Endodermal cell (in vitro differentiated cells): ENCODE measurements at regions not wholly inside any gene's neighbourhood (a gene's known extent, or its start where the extent isn't known, plus 50 kb on each side); places are given as distances from the start of the nearest gene placed in this dataset.

ENCODE experiments used
- DNase-seq: peaks from one replicate; pipeline ENCODE4 v3.0.0-alpha.2; 2017
- H3K27ac ChIP-seq: 2 replicates; pipeline ENCODE4 v1.5.1; 2013; ENCODE audit warnings: mild to moderate bottlenecking, low read depth, low read length, moderate library complexity
- H3K27me3 ChIP-seq: 2 replicates; pipeline ENCODE4 v1.6.1; 2013; ENCODE audit warnings: mild to moderate bottlenecking, low read length, moderate library complexity; ENCODE audit not compliant: insufficient read depth, control insufficient read depth, poor library complexity, severe bottlenecking
- H3K36me3 ChIP-seq: 2 replicates; pipeline ENCODE4 v1.7.0; 2013; ENCODE audit warnings: mild to moderate bottlenecking, low read length, moderate library complexity; ENCODE audit not compliant: control insufficient read depth, insufficient read depth
- H3K4me1 ChIP-seq: one replicate; pipeline ENCODE4 v1.7.0; 2013; ENCODE audit warnings: low read length; ENCODE audit not compliant: control insufficient read depth, insufficient read depth
- H3K4me3 ChIP-seq: 2 replicates; pipeline ENCODE4 v1.5.1; 2013; ENCODE audit warnings: mild to moderate bottlenecking, low read length, moderate library complexity
- H3K9ac ChIP-seq: 2 replicates; pipeline ENCODE4 v1.6.1; 2013; ENCODE audit warnings: mild to moderate bottlenecking, low read length, moderate library complexity; ENCODE audit not compliant: poor library complexity, severe bottlenecking; ENCODE audit errors: extremely low read depth
- H3K9me3 ChIP-seq: 2 replicates; pipeline ENCODE4 v1.6.1; 2013; ENCODE audit warnings: mild to moderate bottlenecking, low read length, moderate library complexity; ENCODE audit not compliant: control insufficient read depth
- H3K27ac Mint-ChIP-seq: 2 replicates; pipeline ENCODE4 v1.8.0; 2020; ENCODE audit warnings: mixed read lengths
- H3K27me3 Mint-ChIP-seq: 2 replicates; pipeline ENCODE4 v1.8.0; 2021; ENCODE audit warnings: mild to moderate bottlenecking, mixed read lengths; ENCODE audit not compliant: insufficient read depth
- H3K36me3 Mint-ChIP-seq: 2 replicates; pipeline ENCODE4 v1.8.0; 2020; ENCODE audit warnings: low read depth, mixed read lengths
- H3K4me1 Mint-ChIP-seq: 2 replicates; pipeline ENCODE4 v1.8.0; 2020; ENCODE audit warnings: mixed read lengths
- H3K4me3 Mint-ChIP-seq: 2 replicates; pipeline ENCODE4 v1.8.0; 2020; ENCODE audit warnings: mild to moderate bottlenecking, moderate library complexity, mixed read lengths
- H3K9me3 Mint-ChIP-seq: 2 replicates; pipeline ENCODE4 v1.8.0; 2020; ENCODE audit warnings: mild to moderate bottlenecking, mixed read lengths
- WGBS, 2 experiments: methylation state at CpG; one replicate each; pipeline versions ENCODE4 v1.1.5 to v1.1.7; 2013; ENCODE audit warnings: missing lambda C conversion rate in 2 of 2, mixed read lengths in 1 of 2; ENCODE audit not compliant: insufficient coverage in 1 of 2, insufficient read length in 1 of 2; 5-methylcytosine and 5-hydroxymethylcytosine counted together
- TF ChIP-seq, protein P1 (sequence below): fragments of 200-600 bp; sonication (generic); conservative IDR thresholded peaks from 2 replicates; pipeline ENCODE4 v1.5.0; 2021; ENCODE audit warnings: antibody characterized with exemption, mild to moderate bottlenecking

GRCh38 chr10:36089790-36090440 is 447.8 kb upstream of the FZD8 start:
- Histone ChIP-seq H3K9ac (no peak overlapping the region), H3K4me1 (no peaks in the 10 kb centered on the region), H3K4me3 (no peak overlapping the region), H3K27me3 (no peaks in the 10 kb centered on the region), H3K27ac (no peak overlapping the region), H3K36me3 (no peaks in the 10 kb centered on the region), H3K9me3 (no peaks in the 10 kb centered on the region)
- H3K27ac Mint-ChIP-seq: no peak overlapping the region
- no peak for DNase-seq
- TF ChIP-seq, protein P1, sequence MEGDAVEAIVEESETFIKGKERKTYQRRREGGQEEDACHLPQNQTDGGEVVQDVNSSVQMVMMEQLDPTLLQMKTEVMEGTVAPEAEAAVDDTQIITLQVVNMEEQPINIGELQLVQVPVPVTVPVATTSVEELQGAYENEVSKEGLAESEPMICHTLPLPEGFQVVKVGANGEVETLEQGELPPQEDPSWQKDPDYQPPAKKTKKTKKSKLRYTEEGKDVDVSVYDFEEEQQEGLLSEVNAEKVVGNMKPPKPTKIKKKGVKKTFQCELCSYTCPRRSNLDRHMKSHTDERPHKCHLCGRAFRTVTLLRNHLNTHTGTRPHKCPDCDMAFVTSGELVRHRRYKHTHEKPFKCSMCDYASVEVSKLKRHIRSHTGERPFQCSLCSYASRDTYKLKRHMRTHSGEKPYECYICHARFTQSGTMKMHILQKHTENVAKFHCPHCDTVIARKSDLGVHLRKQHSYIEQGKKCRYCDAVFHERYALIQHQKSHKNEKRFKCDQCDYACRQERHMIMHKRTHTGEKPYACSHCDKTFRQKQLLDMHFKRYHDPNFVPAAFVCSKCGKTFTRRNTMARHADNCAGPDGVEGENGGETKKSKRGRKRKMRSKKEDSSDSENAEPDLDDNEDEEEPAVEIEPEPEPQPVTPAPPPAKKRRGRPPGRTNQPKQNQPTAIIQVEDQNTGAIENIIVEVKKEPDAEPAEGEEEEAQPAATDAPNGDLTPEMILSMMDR: no peak
- H3K4me1 Mint-ChIP-seq: peaks cover 2% of the 10 kb centered on the region
- WGBS, 2 experiments: 80 to 90% methylated on average over 1 to 2 of the region's 2 CpGs
- H3K36me3 Mint-ChIP-seq: no peaks in the 10 kb centered on the region
- H3K9me3 Mint-ChIP-seq: no peaks in the 10 kb centered on the region
- peaks cover 9% of the 10 kb centered on the region for H3K27me3 Mint-ChIP-seq
- no peak overlapping the region for H3K4me3 Mint-ChIP-seq

DNA sequence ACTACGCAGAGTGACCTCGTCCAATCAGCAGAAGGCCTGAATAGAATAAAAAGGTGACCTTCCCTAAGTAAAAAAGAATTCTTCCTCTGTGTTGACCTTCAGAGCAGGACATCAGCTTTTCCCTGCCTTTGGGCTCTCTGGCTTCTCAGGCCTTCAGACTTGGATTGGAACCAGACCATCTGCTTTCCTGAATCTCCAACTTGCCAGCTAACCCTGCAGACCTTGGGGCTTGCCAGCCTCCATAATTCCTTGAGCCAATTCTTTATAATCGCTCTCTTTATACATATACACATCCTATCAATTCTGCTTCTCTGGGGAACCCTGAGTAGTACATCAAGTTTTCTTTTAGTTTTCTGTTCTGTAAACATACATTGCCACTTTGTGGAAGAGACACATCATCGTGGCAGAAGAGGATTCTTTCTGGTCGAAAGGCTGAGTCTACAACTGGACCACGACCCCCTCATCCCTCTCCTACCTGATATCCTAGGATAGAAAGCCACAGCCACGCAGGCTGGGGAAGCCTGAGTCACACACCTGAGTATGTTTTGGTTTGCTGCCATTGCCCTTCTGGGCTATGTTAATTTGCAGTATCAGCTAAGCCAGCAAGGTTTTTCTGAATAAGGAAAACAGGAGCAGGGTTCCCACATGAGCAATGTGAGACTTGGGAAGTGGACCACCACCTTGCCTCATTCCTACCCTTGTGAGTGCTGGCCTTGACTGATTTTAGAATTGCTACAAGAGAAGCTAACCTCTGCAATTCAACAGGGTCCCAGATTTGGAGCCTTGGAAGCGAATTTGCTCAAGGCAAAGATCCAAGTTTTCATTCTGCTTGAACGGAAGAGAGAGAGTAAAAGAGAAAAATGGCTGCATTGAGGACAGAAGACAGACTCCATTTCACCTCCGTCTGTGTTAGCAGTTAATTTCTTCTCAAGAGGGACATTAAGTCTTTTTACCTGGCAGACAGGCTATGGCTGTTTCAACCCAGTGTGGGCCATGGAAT is 445.2 kb upstream of the FZD8 start:
- Mint-ChIP-seq H3K27me3 (peaks cover 13% of the 10 kb centered on the region), H3K4me3 (no peak overlapping the region), H3K9me3 (no peaks in the 10 kb centered on the region), H3K36me3 (no peaks in the 10 kb centered on the region), H3K4me1 (peaks cover 2% of the 10 kb centered on the region), H3K27ac (no peak overlapping the region)
- Histone ChIP-seq H3K4me1 (no peaks in the 10 kb centered on the region), H3K9me3 (no peaks in the 10 kb centered on the region), H3K4me3 (no peak overlapping the region), H3K9ac (no peak overlapping the region), H3K27ac (no peak overlapping the region), H3K27me3 (no peaks in the 10 kb centered on the region), H3K36me3 (no peaks in the 10 kb centered on the region)
- TF ChIP-seq, protein P1: no peak
- 91 to 94% methylated on average over 8 to 10 of the region's 10 CpGs for WGBS, 2 experiments
- DNase-seq: no peak

DNA sequence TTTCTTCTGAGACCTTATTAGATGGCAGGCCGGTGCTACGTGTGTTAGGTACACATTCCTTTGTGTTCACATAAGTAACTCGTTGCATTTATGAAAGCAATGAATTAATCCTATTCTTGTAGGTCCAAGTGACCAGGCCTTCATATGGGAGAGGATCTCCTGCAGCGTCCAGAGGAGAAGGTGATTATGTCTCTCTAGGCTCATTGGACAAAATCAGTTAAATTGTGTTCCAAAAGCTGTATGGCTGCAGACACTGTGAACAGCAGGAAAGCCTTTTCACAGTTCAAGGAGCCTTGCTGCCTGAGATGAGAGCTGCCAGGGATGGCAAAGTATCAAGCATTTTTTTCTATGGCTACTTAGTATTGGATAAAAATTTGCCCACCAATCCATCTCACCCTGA is 433.1 kb upstream of the FZD8 start:
- no peak overlapping the region for H3K9ac ChIP-seq
- no peaks in the 10 kb centered on the region for H3K9me3 ChIP-seq
- H3K4me1 ChIP-seq: no peaks in the 10 kb centered on the region
- Mint-ChIP-seq H3K27me3 (peaks cover 14% of the 10 kb centered on the region), H3K9me3 (no peaks in the 10 kb centered on the region), H3K27ac (no peak overlapping the region), H3K4me3 (no peak overlapping the region), H3K4me1 (peaks cover 5% of the 10 kb centered on the region), H3K36me3 (no peaks in the 10 kb centered on the region)
- H3K27ac ChIP-seq: no peak overlapping the region
- WGBS, 2 experiments: 91 to 96% methylated on average over 4 of the region's 4 CpGs
- DNase-seq: no peak
- H3K36me3 ChIP-seq: no peaks in the 10 kb centered on the region
- H3K27me3 ChIP-seq: no peaks in the 10 kb centered on the region
- TF ChIP-seq, protein P1: no peak
- H3K4me3 ChIP-seq: no peak overlapping the region
